ENCODE measurements at regions not wholly inside any gene's neighbourhood (a gene's known extent, or its start where the extent isn't known, plus 50 kb on each side); places are given as distances from the start of the nearest gene placed in this dataset.

GRCh38 chr6:48766349-48766748 lies 655.4 kb upstream of the PTCHD4 start:
- no peak for TF ChIP-seq CTCF (conservative IDR thresholded peaks at IDR 0.05)
- TF ChIP-seq ZFX (IDR thresholded peaks at IDR 0.05): no peak

Measured in C4-2B (cell line).